GM13977 (cell line): ENCODE measurements at regions not wholly inside any gene's neighbourhood (a gene's known extent, or its start where the extent isn't known, plus 50 kb on each side); places are given as distances from the start of the nearest gene placed in this dataset.

Experiments used
- DNase-seq: peaks from one replicate; pipeline ENCODE4 v3.0.0; 2012; ENCODE audit warnings: low spot score
- CTCF ChIP-seq: IDR thresholded peaks from 2 replicates; pipeline ENCODE4 v1.5.1; 2012; ENCODE audit warnings: mild to moderate bottlenecking, control low read depth; ENCODE audit not compliant: insufficient read depth; ENCODE audit errors: extremely low read depth, missing control alignments
- in situ Hi-C: fragments of 300-500 bp; cut with MboI; formaldehyde crosslinking; loops from one replicate; pipeline ENCODE4 v1.12.0; 2022; ENCODE audit warnings: low sequenced_read_pairs, low pct_unique_long_range_greater_than_20kb, mixed read lengths, inconsistent platforms; ENCODE audit not compliant: unreplicated experiment

- in situ Hi-C loops: no loop called here
- TF ChIP-seq CTCF: no peak
- DNase-seq: no peak
These were observed 69.8 kb upstream of the HEY2 start for GRCh38 chr6:125679651-125680050.

GRCh38 chr6:125682939-125683338 lies 66.5 kb upstream of the HEY2 start:
- TF ChIP-seq CTCF: no peak
- in situ Hi-C loops: no loop called here

GRCh38 chr6:125688138-125688537 lies 61.3 kb upstream of the HEY2 start:
- in situ Hi-C loops: no loop called here
- TF ChIP-seq CTCF: no peak
- no peak for DNase-seq

More at GRCh38 chr6:125682939-125683338, 66.5 kb upstream of the HEY2 start:
- DNase-seq: no peak

- no peak for TF ChIP-seq CTCF
- in situ Hi-C loops: no loop called here
- no peak for DNase-seq
These were observed 56.0 kb upstream of the HEY2 start for GRCh38 chr6:125693480-125693879.

- in situ Hi-C loops: no loop called here
- no peak for DNase-seq
- TF ChIP-seq CTCF: no peak
These were observed 49.8 kb upstream of the HEY2 start for GRCh38 chr6:125699591-125699990.
